ENCODE measurements at regions not wholly inside any gene's neighbourhood (a gene's known extent, or its start where the extent isn't known, plus 50 kb on each side); places are given as distances from the start of the nearest gene placed in this dataset.

DNA sequence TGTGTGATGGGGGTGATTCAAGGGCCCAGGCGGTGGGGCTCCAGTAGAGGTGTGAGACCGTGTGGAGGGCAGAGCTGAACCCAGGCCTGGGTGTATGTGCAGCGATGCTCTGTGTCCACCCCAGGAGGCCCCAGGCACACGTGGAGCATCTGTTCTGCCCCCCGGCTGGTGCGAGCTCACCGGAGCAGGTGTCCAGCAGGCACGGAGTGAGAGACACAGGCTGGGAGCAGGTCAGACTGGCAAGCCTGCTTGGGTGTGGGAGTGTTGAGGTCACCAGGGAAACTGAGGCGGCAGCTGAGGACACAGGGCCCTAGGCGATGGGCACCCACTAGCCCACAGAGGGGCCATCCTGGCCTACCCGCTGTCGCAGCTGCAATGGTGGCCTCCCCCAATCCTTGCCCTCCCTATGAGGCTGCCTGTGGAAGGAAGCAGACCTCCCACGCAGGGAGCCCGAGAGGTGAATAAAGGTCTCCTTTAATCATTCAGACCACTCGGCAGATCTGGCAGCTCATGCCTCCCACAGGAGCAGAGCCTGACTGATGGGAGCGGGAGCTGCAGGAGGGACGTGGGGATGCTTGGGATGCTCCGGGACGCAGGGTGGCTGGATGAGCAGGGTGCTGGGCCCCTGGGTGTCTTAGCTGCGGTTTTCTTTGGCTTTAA is 1165.1 kb downstream of the BRD1 start:
- TF ChIP-seq, protein P1, sequence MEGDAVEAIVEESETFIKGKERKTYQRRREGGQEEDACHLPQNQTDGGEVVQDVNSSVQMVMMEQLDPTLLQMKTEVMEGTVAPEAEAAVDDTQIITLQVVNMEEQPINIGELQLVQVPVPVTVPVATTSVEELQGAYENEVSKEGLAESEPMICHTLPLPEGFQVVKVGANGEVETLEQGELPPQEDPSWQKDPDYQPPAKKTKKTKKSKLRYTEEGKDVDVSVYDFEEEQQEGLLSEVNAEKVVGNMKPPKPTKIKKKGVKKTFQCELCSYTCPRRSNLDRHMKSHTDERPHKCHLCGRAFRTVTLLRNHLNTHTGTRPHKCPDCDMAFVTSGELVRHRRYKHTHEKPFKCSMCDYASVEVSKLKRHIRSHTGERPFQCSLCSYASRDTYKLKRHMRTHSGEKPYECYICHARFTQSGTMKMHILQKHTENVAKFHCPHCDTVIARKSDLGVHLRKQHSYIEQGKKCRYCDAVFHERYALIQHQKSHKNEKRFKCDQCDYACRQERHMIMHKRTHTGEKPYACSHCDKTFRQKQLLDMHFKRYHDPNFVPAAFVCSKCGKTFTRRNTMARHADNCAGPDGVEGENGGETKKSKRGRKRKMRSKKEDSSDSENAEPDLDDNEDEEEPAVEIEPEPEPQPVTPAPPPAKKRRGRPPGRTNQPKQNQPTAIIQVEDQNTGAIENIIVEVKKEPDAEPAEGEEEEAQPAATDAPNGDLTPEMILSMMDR (IDR thresholded peaks at IDR 0.05) = no peak
- no peak for TF ChIP-seq POLR2A (IDR thresholded peaks at IDR 0.05)

Measured in esophagus squamous epithelium (tissue), 4 donors.